KMS-11 (cell line): ENCODE measurements at regions not wholly inside any gene's neighbourhood (a gene's known extent, or its start where the extent isn't known, plus 50 kb on each side); places are given as distances from the start of the nearest gene placed in this dataset.

Experiments
- H2AFZ ChIP-seq: fragments of 200-600 bp; sonication (generic); 2 replicates; pipeline ENCODE4 v1.6.1; 2016; ENCODE audit warnings: antibody characterized with exemption, mixed run types, low read depth
- H3K27ac ChIP-seq: fragments of 200-600 bp; sonication (generic); 2 replicates; pipeline ENCODE4 v1.6.1; 2016; ENCODE audit warnings: mild to moderate bottlenecking, mixed run types
- H3K27me3 ChIP-seq: fragments of 200-600 bp; sonication (generic); 2 replicates; pipeline ENCODE4 v1.6.1; 2017; ENCODE audit warnings: mild to moderate bottlenecking, low read depth, mixed run types, moderate library complexity; ENCODE audit not compliant: insufficient read depth
- H3K36me3 ChIP-seq: fragments of 200-600 bp; sonication (generic); 2 replicates; pipeline ENCODE4 v1.6.1; 2017; ENCODE audit warnings: mild to moderate bottlenecking, mixed run types; ENCODE audit not compliant: insufficient read depth
- H3K4me1 ChIP-seq: fragments of 200-600 bp; sonication (generic); 2 replicates; pipeline ENCODE4 v1.6.1; 2016; ENCODE audit warnings: mild to moderate bottlenecking, low read depth, mixed run types; ENCODE audit not compliant: poor library complexity, severe bottlenecking
- H3K4me2 ChIP-seq: fragments of 200-600 bp; sonication (generic); 2 replicates; pipeline ENCODE4 v1.7.0; 2016; ENCODE audit warnings: mild to moderate bottlenecking, mixed run types
- H3K4me3 ChIP-seq: fragments of 200-600 bp; sonication (generic); IDR thresholded peaks from 2 replicates; pipeline ENCODE4 v1.6.1; 2017; ENCODE audit warnings: low read depth, low read length, mixed read lengths; ENCODE audit not compliant: insufficient read depth
- H3K79me2 ChIP-seq: fragments of 200-600 bp; sonication (generic); 2 replicates; pipeline ENCODE4 v1.6.1; 2016; ENCODE audit warnings: low read depth, mixed run types; ENCODE audit not compliant: insufficient read depth
- H3K9ac ChIP-seq: fragments of 200-600 bp; sonication (generic); 2 replicates; pipeline ENCODE4 v1.6.1; 2016; ENCODE audit warnings: mild to moderate bottlenecking, mixed run types
- H4K20me1 ChIP-seq: fragments of 200-600 bp; sonication (generic); 2 replicates; pipeline ENCODE4 v1.6.1; 2016; ENCODE audit warnings: mild to moderate bottlenecking, mixed run types; ENCODE audit not compliant: insufficient read depth
- CTCF ChIP-seq: fragments of 200-600 bp; sonication (generic); conservative IDR thresholded peaks from 2 replicates; pipeline ENCODE4 v1.6.1; 2017; ENCODE audit warnings: low read depth, mild to moderate bottlenecking, antibody characterized with exemption, low read length, moderate library complexity, mixed read lengths

- Histone ChIP-seq H3K9ac (no peak overlapping the region), H3K4me2 (no peak overlapping the region), H3K4me1 (no peaks in the 10 kb centered on the region), H3K27ac (no peak overlapping the region), H3K36me3 (no peaks in the 10 kb centered on the region), H3K27me3 (peaks cover 3% of the 10 kb centered on the region; the same call in 1 of the 2 replicates), H4K20me1 (no peaks in the 10 kb centered on the region), H3K79me2 (no peaks in the 10 kb centered on the region), H3K4me3 (no peak overlapping the region), H2AFZ (no peak overlapping the region)
- TF ChIP-seq CTCF = no peak
Measured at GRCh38 chr1:4877426-4877825, 223.0 kb downstream of the AJAP1 start.

GRCh38 chr1:4871373-4871772 lies 217.0 kb downstream of the AJAP1 start:
- H2AFZ ChIP-seq = no peak overlapping the region
- H3K79me2 ChIP-seq = no peaks in the 10 kb centered on the region
- H3K9ac ChIP-seq = no peak overlapping the region
- no peak overlapping the region for H3K4me3 ChIP-seq
- no peaks in the 10 kb centered on the region for H4K20me1 ChIP-seq
- H3K4me1 ChIP-seq = no peaks in the 10 kb centered on the region
- H3K4me2 ChIP-seq = no peak overlapping the region
- no peak overlapping the region for H3K27ac ChIP-seq
- no peaks in the 10 kb centered on the region for H3K27me3 ChIP-seq
- no peak for TF ChIP-seq CTCF
- no peaks in the 10 kb centered on the region for H3K36me3 ChIP-seq

GRCh38 chr1:4868521-4868920 lies 214.1 kb downstream of the AJAP1 start:
- Histone ChIP-seq H3K4me2 (no peak overlapping the region), H3K27ac (no peak overlapping the region)
- no peak for TF ChIP-seq CTCF

GRCh38 chr1:4856396-4856795 lies 202.0 kb downstream of the AJAP1 start:
- Histone ChIP-seq H3K36me3 (no peaks in the 10 kb centered on the region), H3K79me2 (no peaks in the 10 kb centered on the region), H3K9ac (no peak overlapping the region), H3K4me1 (no peaks in the 10 kb centered on the region), H3K4me2 (no peak overlapping the region), H2AFZ (no peak overlapping the region), H4K20me1 (no peaks in the 10 kb centered on the region), H3K27me3 (no peaks in the 10 kb centered on the region), H3K27ac (no peak overlapping the region), H3K4me3 (no peak overlapping the region)
- TF ChIP-seq CTCF = no peak

More at GRCh38 chr1:4868521-4868920, 214.1 kb downstream of the AJAP1 start:
- H4K20me1 ChIP-seq = no peaks in the 10 kb centered on the region
- H3K4me3 ChIP-seq = no peak overlapping the region
- H3K27me3 ChIP-seq = no peaks in the 10 kb centered on the region
- H3K9ac ChIP-seq = no peak overlapping the region
- no peak overlapping the region for H2AFZ ChIP-seq
- no peaks in the 10 kb centered on the region for H3K4me1 ChIP-seq
- no peaks in the 10 kb centered on the region for H3K36me3 ChIP-seq
- H3K79me2 ChIP-seq = no peaks in the 10 kb centered on the region

GRCh38 chr1:4854367-4854766 lies 200.0 kb downstream of the AJAP1 start:
- H3K27me3 ChIP-seq = no peaks in the 10 kb centered on the region
- TF ChIP-seq CTCF = no peak

More at GRCh38 chr1:4854367-4854766, 200.0 kb downstream of the AJAP1 start:
- H4K20me1 ChIP-seq = no peaks in the 10 kb centered on the region
- H3K9ac ChIP-seq = no peak overlapping the region
- H3K27ac ChIP-seq = no peak overlapping the region
- no peak overlapping the region for H3K4me3 ChIP-seq
- no peaks in the 10 kb centered on the region for H3K79me2 ChIP-seq
- no peaks in the 10 kb centered on the region for H3K4me1 ChIP-seq
- no peak overlapping the region for H2AFZ ChIP-seq
- H3K36me3 ChIP-seq = no peaks in the 10 kb centered on the region
- no peak overlapping the region for H3K4me2 ChIP-seq
